SK-N-MC (cell line): ENCODE measurements at regions not wholly inside any gene's neighbourhood (a gene's known extent, or its start where the extent isn't known, plus 50 kb on each side); places are given as distances from the start of the nearest gene placed in this dataset.

ENCODE experiments used
- DNase-seq: peaks from one replicate; pipeline ENCODE4 v3.0.0-alpha.2; 2011; ENCODE audit warnings: low read depth, low spot score
- H3K27ac ChIP-seq: fragments of 200-600 bp; sonication (generic); 2 replicates; pipeline ENCODE4 v1.5.1; 2016; ENCODE audit warnings: mixed run types
- H3K36me3 ChIP-seq: fragments of 200-600 bp; sonication (generic); 2 replicates; pipeline ENCODE4 v1.6.1; 2017; ENCODE audit warnings: antibody characterized with exemption, low read length, mixed read lengths; ENCODE audit not compliant: insufficient read depth
- H3K4me3 ChIP-seq: fragments of 200-600 bp; sonication (generic); 2 replicates; pipeline ENCODE4 v1.5.1; 2016
- H3K9ac ChIP-seq: fragments of 200-600 bp; sonication (generic); 2 replicates; pipeline ENCODE4 v1.8.0; 2017; ENCODE audit warnings: mixed run types, mixed read lengths; ENCODE audit not compliant: insufficient read length
- H3K9me3 ChIP-seq: fragments of 200-600 bp; sonication (generic); 2 replicates; pipeline ENCODE4 v1.6.1; 2017; ENCODE audit warnings: low read depth, mild to moderate bottlenecking, antibody characterized with exemption, low read length, moderate library complexity, mixed read lengths
- EZH2 ChIP-seq: fragments of 200-600 bp; sonication (generic); IDR thresholded peaks from one replicate; pipeline ENCODE4 v1.6.1; 2017; ENCODE audit warnings: antibody characterized with exemption
- FOXP2 ChIP-seq: optimal IDR thresholded peaks from 2 replicates; pipeline ENCODE3; 2011; ENCODE audit warnings: mild to moderate bottlenecking, moderate library complexity; ENCODE audit not compliant: insufficient read depth; ENCODE audit errors: extremely low read length, control extremely low read depth
- POLR2AphosphoS5 ChIP-seq: IDR thresholded peaks from 2 replicates; pipeline ENCODE4 v1.6.1; 2012; ENCODE audit warnings: mild to moderate bottlenecking, low read depth, low read length, borderline replicate concordance

GRCh38 chr13:31455581-31455980, 255.8 kb downstream of the B3GLCT start:
- no peak for TF ChIP-seq POLR2AphosphoS5
- no peak for TF ChIP-seq FOXP2
- no peak for TF ChIP-seq EZH2
- H3K4me3 ChIP-seq: no peak overlapping the region
- no peaks in the 10 kb centered on the region for H3K36me3 ChIP-seq
- no peak for DNase-seq
- H3K9me3 ChIP-seq: no peaks in the 10 kb centered on the region
- no peak overlapping the region for H3K27ac ChIP-seq
- H3K9ac ChIP-seq: no peak overlapping the region

DNA sequence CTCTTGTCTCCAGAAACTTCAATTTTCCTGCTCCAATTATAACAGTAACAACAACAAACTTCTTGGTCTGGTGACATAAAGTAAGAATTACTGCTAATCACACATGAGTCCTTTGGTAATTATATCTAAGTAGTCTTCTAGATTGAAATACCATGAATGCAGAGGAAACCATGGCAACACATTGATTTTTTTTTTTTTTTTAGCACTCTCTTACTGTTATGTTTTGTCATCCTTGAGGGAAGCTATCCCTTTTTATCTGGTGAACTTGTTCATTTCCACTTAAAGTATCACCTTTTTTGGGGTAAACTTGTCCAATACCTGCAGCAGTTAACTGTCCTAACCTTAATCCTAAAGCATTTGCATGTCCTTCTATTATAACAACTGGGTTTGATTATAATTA, 256.3 kb downstream of the B3GLCT start:
- H3K4me3 ChIP-seq: no peak overlapping the region
- no peak overlapping the region for H3K9ac ChIP-seq
- no peak for DNase-seq
- no peak for TF ChIP-seq EZH2
- no peak for TF ChIP-seq POLR2AphosphoS5
- no peak for TF ChIP-seq FOXP2
- no peaks in the 10 kb centered on the region for H3K36me3 ChIP-seq
- H3K9me3 ChIP-seq: no peaks in the 10 kb centered on the region
- H3K27ac ChIP-seq: no peak overlapping the region

- no peak overlapping the region for H3K27ac ChIP-seq
- H3K9ac ChIP-seq: no peak overlapping the region
- no peaks in the 10 kb centered on the region for H3K36me3 ChIP-seq
- DNase-seq: no peak
- no peak overlapping the region for H3K4me3 ChIP-seq
- H3K9me3 ChIP-seq: no peaks in the 10 kb centered on the region
- TF ChIP-seq EZH2 (no peak), POLR2AphosphoS5 (no peak), FOXP2 (no peak)
Measured at GRCh38 chr13:31460061-31460460, 260.3 kb downstream of the B3GLCT start.

DNA sequence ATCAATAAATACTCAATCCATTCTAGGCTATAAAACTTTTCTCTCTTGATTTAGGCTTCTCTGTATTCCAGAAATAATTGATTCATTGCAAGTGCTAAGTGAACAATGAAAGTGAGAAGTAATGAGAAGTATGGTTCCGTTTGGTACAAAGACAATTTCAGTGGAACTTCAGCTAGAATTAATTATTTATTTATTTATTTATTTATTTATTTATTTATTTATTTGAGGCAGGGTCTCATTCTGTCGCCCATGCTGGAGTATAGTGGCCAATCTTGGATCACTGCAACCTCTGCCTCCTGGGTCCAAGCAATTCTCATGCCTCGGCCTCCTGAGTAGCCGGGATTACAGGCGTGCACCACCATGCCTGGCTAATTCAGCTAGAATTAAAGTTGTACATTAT, 262.1 kb downstream of the B3GLCT start:
- Histone ChIP-seq H3K4me3 (no peak overlapping the region), H3K27ac (no peak overlapping the region), H3K36me3 (no peaks in the 10 kb centered on the region), H3K9me3 (no peaks in the 10 kb centered on the region), H3K9ac (no peak overlapping the region)
- TF ChIP-seq POLR2AphosphoS5 (no peak), EZH2 (no peak), FOXP2 (no peak)
- DNase-seq: no peak

DNA sequence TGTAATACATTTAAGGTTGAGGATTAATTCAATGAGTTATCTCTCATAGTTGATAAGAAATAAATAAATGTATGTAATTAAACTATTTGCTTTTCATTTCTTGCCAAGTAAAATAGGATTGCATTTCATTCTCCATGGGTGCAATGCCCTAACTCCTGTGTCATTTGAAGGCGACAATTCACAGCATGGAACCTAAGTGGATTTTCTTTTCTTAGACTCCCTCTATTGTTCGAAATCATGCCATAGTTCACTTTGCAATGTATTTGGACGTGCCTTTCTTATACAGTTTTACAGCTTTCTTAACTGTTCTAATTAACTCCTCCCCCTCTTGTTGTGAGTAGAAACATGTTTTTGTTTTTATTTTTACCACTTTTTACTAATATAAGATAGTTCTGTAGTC, 263.0 kb downstream of the B3GLCT start:
- H3K9ac ChIP-seq: no peak overlapping the region
- no peak overlapping the region for H3K4me3 ChIP-seq
- H3K9me3 ChIP-seq: no peaks in the 10 kb centered on the region
- H3K27ac ChIP-seq: no peak overlapping the region
- TF ChIP-seq EZH2: no peak
- TF ChIP-seq POLR2AphosphoS5: no peak
- TF ChIP-seq FOXP2: no peak
- H3K36me3 ChIP-seq: no peaks in the 10 kb centered on the region
- no peak for DNase-seq

GRCh38 chr13:31468114-31468902, 268.5 kb downstream of the B3GLCT start:
- no peak for DNase-seq
- Histone ChIP-seq H3K4me3 (peak overlapping the region; percentile 65), H3K27ac (peak overlapping the region; percentile 64), H3K9me3 (no peaks in the 10 kb centered on the region), H3K36me3 (no peaks in the 10 kb centered on the region), H3K9ac (peak overlapping the region; percentile 67)
- TF ChIP-seq EZH2 (no peak), FOXP2 (no peak), POLR2AphosphoS5 (no peak)

DNA sequence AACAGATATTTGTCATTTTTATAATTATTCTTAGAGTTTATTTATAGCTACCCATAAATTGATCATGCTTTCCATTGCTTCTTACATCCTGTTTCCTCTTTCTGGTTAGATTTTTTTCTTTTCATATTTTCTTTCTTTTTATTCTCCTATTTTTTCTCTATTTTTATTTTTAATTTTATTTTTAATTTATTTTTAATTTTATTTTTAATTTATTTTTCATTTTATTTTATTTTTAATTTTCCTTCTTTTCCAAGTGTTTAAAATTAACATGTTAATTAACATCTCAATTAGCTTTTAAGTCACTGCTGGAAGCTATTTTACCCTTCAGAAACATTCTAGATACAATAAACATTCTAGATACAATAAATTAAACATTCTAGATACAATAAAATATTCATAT, 269.6 kb downstream of the B3GLCT start:
- H3K27ac ChIP-seq: no peak overlapping the region
- no peak for DNase-seq
- H3K4me3 ChIP-seq: peak overlapping the region; percentile 65; the same call in 1 of the 2 replicates
- no peak overlapping the region for H3K9ac ChIP-seq
- no peaks in the 10 kb centered on the region for H3K36me3 ChIP-seq
- H3K9me3 ChIP-seq: no peaks in the 10 kb centered on the region
- no peak for TF ChIP-seq EZH2
- TF ChIP-seq POLR2AphosphoS5: no peak
- no peak for TF ChIP-seq FOXP2

- Histone ChIP-seq H3K27ac (no peak overlapping the region), H3K36me3 (no peaks in the 10 kb centered on the region), H3K4me3 (no peak overlapping the region), H3K9ac (no peak overlapping the region), H3K9me3 (no peaks in the 10 kb centered on the region)
- TF ChIP-seq FOXP2: no peak
- TF ChIP-seq EZH2: no peak
- no peak for TF ChIP-seq POLR2AphosphoS5
- no peak for DNase-seq
Measured at GRCh38 chr13:31476266-31476665, 263.1 kb upstream of the RXFP2 start.

- DNase-seq: no peak
- no peak overlapping the region for H3K4me3 ChIP-seq
- TF ChIP-seq EZH2: no peak
- TF ChIP-seq FOXP2: no peak
- no peak for TF ChIP-seq POLR2AphosphoS5
- no peaks in the 10 kb centered on the region for H3K36me3 ChIP-seq
- H3K27ac ChIP-seq: no peak overlapping the region
- no peaks in the 10 kb centered on the region for H3K9me3 ChIP-seq
- H3K9ac ChIP-seq: no peak overlapping the region
Measured at GRCh38 chr13:31476753-31477152, 262.6 kb upstream of the RXFP2 start.
